ENCODE measurements at regions not wholly inside any gene's neighbourhood (a gene's known extent, or its start where the extent isn't known, plus 50 kb on each side); places are given as distances from the start of the nearest gene placed in this dataset.
"Not testable (repeated sequence)": the region's sequence is repeated elsewhere in the genome, so short reads cannot be mapped to it uniquely, and the experiment has no call there.

DNA sequence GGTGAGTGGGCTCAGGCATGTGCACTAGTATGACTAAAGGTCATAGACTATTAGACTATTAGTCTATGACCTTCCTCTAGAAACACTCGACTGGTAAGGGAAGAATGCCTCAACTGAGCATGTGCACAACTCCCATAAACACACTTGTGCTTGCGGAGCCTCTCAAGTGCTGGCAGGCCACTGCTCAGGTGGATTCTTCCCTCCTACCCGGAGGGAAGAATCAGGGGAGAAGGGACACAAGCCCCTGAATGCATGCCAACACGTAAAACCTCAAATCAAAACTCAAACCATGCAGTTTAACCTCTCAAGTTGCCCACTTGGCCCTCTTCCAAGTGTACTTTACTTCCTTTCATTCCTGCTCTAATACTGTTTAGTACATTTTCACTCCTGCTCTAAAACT is 287.6 kb upstream of the SGCG start:
- FAIRE-seq: no peak
- Histone ChIP-seq H3K27ac (no peak overlapping the region), H3K4me1 (no peaks in the 10 kb centered on the region), H3K4me3 (no peak overlapping the region), H3K36me3 (no peaks in the 10 kb centered on the region), H3K27me3 (no peaks in the 10 kb centered on the region), H3K9me3 (no peaks in the 10 kb centered on the region)
- intact Hi-C loops (cut with DNase I): no loop called here
- TF ChIP-seq, protein P1, sequence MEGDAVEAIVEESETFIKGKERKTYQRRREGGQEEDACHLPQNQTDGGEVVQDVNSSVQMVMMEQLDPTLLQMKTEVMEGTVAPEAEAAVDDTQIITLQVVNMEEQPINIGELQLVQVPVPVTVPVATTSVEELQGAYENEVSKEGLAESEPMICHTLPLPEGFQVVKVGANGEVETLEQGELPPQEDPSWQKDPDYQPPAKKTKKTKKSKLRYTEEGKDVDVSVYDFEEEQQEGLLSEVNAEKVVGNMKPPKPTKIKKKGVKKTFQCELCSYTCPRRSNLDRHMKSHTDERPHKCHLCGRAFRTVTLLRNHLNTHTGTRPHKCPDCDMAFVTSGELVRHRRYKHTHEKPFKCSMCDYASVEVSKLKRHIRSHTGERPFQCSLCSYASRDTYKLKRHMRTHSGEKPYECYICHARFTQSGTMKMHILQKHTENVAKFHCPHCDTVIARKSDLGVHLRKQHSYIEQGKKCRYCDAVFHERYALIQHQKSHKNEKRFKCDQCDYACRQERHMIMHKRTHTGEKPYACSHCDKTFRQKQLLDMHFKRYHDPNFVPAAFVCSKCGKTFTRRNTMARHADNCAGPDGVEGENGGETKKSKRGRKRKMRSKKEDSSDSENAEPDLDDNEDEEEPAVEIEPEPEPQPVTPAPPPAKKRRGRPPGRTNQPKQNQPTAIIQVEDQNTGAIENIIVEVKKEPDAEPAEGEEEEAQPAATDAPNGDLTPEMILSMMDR (IDR thresholded peaks at IDR 0.05): no peak
- no peak for DNase-seq
- WGBS, 2 donors: 42 to 49% methylated on average over 4 of the region's 4 CpGs
- no peak for ATAC-seq

DNA sequence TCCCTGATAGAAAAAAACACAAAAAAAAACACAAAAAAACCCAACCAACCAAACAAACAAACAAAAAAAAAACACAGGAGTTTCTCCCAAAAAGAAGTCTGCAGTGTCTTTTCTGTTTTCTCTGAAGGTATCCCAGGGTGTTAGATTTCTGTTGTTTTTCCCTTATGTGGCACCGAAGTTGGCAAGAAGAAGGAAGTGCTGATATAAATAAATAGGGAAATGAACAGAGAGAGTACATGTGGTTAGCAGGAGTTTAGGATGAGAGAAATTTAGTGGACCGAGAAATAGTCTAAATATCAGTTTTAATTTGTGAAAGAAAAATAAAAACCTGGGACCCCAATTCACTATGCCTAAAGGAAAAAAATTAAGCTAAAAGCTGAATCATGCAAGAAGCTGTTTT is 287.0 kb upstream of the SGCG start:
- no peak overlapping the region for H3K4me3 ChIP-seq
- DNase-seq (no peak), FAIRE-seq (no peak), ATAC-seq (peak in 1 of 4 donors; percentile 22)
- no peaks in the 10 kb centered on the region for H3K27me3 ChIP-seq
- no peaks in the 10 kb centered on the region for H3K36me3 ChIP-seq
- no peak overlapping the region for H3K27ac ChIP-seq
- intact Hi-C loops (cut with DNase I): no loop called here
- 42 to 54% methylated on average over 2 of the region's 2 CpGs for WGBS, 2 donors
- no peaks in the 10 kb centered on the region for H3K9me3 ChIP-seq
- H3K4me1 ChIP-seq: no peaks in the 10 kb centered on the region
- TF ChIP-seq, protein P1 (IDR thresholded peaks at IDR 0.05): no peak

DNA sequence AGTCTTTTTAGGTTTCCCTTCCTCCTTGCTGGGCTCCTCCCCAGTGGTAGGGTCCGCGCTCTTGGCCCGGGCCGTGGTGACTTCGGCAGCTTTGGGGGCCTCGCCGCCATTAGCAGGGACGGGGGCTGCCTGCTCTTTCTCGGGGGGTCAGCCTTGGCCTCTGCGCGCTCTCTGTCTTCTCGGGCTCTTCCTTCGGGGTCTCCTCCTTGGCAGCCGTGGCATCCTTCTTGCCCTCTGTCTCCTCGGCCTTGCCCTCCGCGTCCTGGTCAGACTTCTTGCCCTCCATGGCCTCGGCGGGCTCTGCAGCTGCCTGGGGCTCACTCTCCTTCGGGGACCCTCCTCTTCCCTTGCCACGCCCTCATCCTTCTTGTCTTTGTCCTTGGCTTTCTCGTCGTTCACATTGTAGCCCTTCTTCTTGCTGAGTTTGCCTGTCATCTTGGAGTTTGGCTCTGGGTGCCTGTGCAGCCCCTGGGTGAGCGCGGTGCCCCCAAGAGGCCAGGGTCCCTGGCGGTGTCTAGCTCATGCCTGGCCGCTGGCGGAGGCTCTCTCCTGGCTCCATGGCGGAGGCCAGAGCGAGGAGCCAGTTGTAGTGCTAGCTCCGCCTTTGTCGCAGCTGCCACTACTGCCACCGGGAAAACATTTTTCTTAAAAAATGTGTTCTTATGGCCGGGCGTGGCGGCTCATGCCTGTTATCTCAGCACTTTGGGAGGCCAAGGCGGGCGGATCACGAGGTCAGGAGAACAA is 283.0 kb upstream of the SGCG start:
- intact Hi-C loops (cut with DNase I): no loop called here
- Histone ChIP-seq H3K9me3 (no peaks in the 10 kb centered on the region), H3K27me3 (no peaks in the 10 kb centered on the region), H3K4me1 (no peaks in the 10 kb centered on the region), H3K36me3 (no peaks in the 10 kb centered on the region), H3K27ac (no peak overlapping the region), H3K4me3 (no peak overlapping the region)
- TF ChIP-seq, protein P1 (IDR thresholded peaks at IDR 0.05): no peak
- FAIRE-seq (no peak), ATAC-seq (no peak), DNase-seq (peak in 1 of 6 donors; percentile 42)
- 74 to 86% methylated on average over 39 of the region's 39 CpGs for WGBS, 2 donors

DNA sequence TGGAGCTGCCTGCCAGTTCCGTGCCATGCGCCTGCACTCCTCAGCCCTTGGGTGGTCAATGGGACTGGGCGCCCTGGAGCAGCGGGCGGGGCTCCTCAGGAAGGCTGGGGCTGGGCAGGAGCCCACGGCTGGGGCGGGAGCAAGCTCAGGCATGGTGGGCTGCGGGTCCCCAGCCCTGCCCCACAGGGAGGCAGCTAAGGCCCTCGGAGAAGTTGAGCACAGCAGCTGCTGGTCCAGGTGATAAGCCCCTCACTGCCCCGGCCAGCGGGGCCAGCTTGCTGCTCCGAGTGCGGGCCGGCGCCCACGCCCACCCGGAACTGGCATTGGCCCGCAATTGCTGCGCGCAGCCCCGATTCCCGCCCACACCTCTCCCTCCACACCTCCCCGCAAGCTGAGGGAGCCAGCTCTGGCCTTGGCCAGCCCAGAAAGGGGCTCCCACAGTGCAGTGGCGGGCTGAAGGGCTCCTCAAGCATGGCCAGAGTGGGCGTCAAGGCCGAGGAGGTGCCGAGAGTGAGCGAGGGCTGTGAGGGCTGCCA is 280.3 kb upstream of the SGCG start:
- H3K4me3 ChIP-seq; H3K36me3 ChIP-seq; H3K27ac ChIP-seq; FAIRE-seq; H3K4me1 ChIP-seq; H3K27me3 ChIP-seq; H3K9me3 ChIP-seq; intact Hi-C loops (cut with DNase I); ATAC-seq: not testable (repeated sequence)
- peak in 1 of 6 donors; percentile 47 for DNase-seq
- WGBS, 2 donors: 85 to 92% methylated on average over 25 to 28 of the region's 28 CpGs

DNA sequence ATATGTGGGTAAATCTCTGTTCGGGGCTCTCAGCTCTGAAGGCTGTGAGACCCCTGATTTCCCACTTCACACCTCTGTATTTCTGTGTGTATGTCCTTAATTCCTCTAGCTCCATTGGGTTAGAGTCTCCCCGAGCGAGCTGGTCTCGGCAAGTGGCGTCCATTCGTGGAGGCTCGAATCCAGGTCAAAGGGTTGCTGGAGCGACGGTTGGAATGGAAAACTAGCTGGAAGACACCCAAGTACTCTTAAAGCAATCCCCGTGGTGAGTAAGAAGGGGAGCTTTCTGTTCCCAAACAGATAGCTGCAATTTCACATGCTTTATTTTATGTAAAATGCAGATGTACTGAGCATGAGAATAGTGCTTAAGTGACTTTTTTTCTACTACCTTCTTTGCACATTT is 277.5 kb upstream of the SGCG start:
- Histone ChIP-seq H3K9me3 (no peaks in the 10 kb centered on the region), H3K4me1 (no peaks in the 10 kb centered on the region), H3K4me3 (no peak overlapping the region), H3K27me3 (no peaks in the 10 kb centered on the region), H3K27ac (no peak overlapping the region), H3K36me3 (no peaks in the 10 kb centered on the region)
- WGBS, 2 donors: 74 to 80% methylated on average over 10 of the region's 10 CpGs
- ATAC-seq: no peak
- FAIRE-seq: no peak
- TF ChIP-seq, protein P1 (IDR thresholded peaks at IDR 0.05): no peak
- intact Hi-C loops (cut with DNase I): no loop called here
- DNase-seq: no peak
